AG04450 (cell line): ENCODE measurements at regions not wholly inside any gene's neighbourhood (a gene's known extent, or its start where the extent isn't known, plus 50 kb on each side); places are given as distances from the start of the nearest gene placed in this dataset.

Experiments
- CTCF ChIA-PET: fragments of 300-600, 350-600 bp; formaldehyde crosslinking; extraction: SDS; loops from one replicate; lab custom pipeline; 2022; ENCODE audit warnings: antibody characterized with exemption, inconsistent platforms; lab: Charles Lee
- POLR2A ChIA-PET: fragments of 350-600 bp; formaldehyde crosslinking; extraction: SDS; loops from one replicate; lab custom pipeline; 2021; ENCODE audit warnings: antibody characterized with exemption, inconsistent platforms; lab: Yijun Ruan, JAX
- DNase-seq: peaks from one replicate; pipeline ENCODE4 v3.0.0-alpha.2; 2011; ENCODE audit warnings: low read depth, low spot score
- H3K27ac ChIP-seq: one replicate; pipeline ENCODE4 v1.5.1; 2012; ENCODE audit warnings: low read depth, low read length, control low read depth
- H3K27me3 ChIP-seq: one replicate; pipeline ENCODE4 v1.6.0; 2012; ENCODE audit warnings: low read length; ENCODE audit not compliant: control insufficient read depth, insufficient read depth
- H3K4me3 ChIP-seq: 2 replicates; pipeline ENCODE4 v1.5.1; 2011; ENCODE audit warnings: mild to moderate bottlenecking, low read depth, low read length, control low read depth
- H3K9me3 ChIP-seq: 2 replicates; pipeline ENCODE4 v1.5.1; 2012; ENCODE audit warnings: low read length; ENCODE audit not compliant: control insufficient read depth, insufficient read depth
- CTCF ChIP-seq: IDR thresholded peaks from 2 replicates; pipeline ENCODE4 v1.5.1; 2011; ENCODE audit warnings: low read depth, low read length, control low read depth, inconsistent platforms

- Histone ChIP-seq H3K27me3 (no peaks in the 10 kb centered on the region), H3K27ac (no peak overlapping the region), H3K9me3 (no peaks in the 10 kb centered on the region), H3K4me3 (no peak overlapping the region)
- ChIA-PET CTCF (no interaction called here), POLR2A (no interaction called here)
- no peak for DNase-seq
- TF ChIP-seq CTCF: no peak
Measured at GRCh38 chr4:103887191-103887590, 167.4 kb upstream of the TACR3 start.

GRCh38 chr4:103885152-103885551 lies 165.4 kb upstream of the TACR3 start:
- DNase-seq: no peak
- no peak overlapping the region for H3K27ac ChIP-seq
- no peak for TF ChIP-seq CTCF
- CTCF ChIA-PET: no interaction called here
- H3K9me3 ChIP-seq: no peaks in the 10 kb centered on the region
- H3K4me3 ChIP-seq: no peak overlapping the region
- POLR2A ChIA-PET: no interaction called here
- H3K27me3 ChIP-seq: no peaks in the 10 kb centered on the region

GRCh38 chr4:103867311-103867710 lies 147.5 kb upstream of the TACR3 start:
- H3K4me3 ChIP-seq: no peak overlapping the region
- no peak overlapping the region for H3K27ac ChIP-seq
- peaks cover 10% of the 10 kb centered on the region for H3K9me3 ChIP-seq
- DNase-seq: no peak
- CTCF ChIA-PET: no interaction called here
- POLR2A ChIA-PET: no interaction called here
- H3K27me3 ChIP-seq: no peaks in the 10 kb centered on the region
- no peak for TF ChIP-seq CTCF

GRCh38 chr4:103853627-103854026 lies 133.8 kb upstream of the TACR3 start:
- H3K4me3 ChIP-seq: no peak overlapping the region
- no peak for DNase-seq
- ChIA-PET POLR2A (no interaction called here), CTCF (no interaction called here)
- TF ChIP-seq CTCF: no peak
- H3K27ac ChIP-seq: no peak overlapping the region
- no peaks in the 10 kb centered on the region for H3K27me3 ChIP-seq
- no peaks in the 10 kb centered on the region for H3K9me3 ChIP-seq

- ChIA-PET CTCF (no interaction called here), POLR2A (no interaction called here)
- TF ChIP-seq CTCF: no peak
- no peak overlapping the region for H3K27ac ChIP-seq
- DNase-seq: no peak
- no peaks in the 10 kb centered on the region; the same call in 1 of the 2 replicates for H3K9me3 ChIP-seq
- H3K4me3 ChIP-seq: no peak overlapping the region
- H3K27me3 ChIP-seq: no peaks in the 10 kb centered on the region
Measured at GRCh38 chr4:103853146-103853545, 133.4 kb upstream of the TACR3 start.
